Right kidney (tissue), 1 donor: ENCODE measurements at regions not wholly inside any gene's neighbourhood (a gene's known extent, or its start where the extent isn't known, plus 50 kb on each side); places are given as distances from the start of the nearest gene placed in this dataset.
"Not testable (repeated sequence)": the region's sequence is repeated elsewhere in the genome, so short reads cannot be mapped to it uniquely, and the experiment has no call there.

Experiments
- DNase-seq: peaks from one replicate; pipeline ENCODE4 v3.0.0-alpha.2; 2016

- no peak for DNase-seq
Measured at GRCh38 chr9:85147046-85147640, 477.6 kb downstream of the NTRK2 start.

- DNase-seq, result no peak
Measured at GRCh38 chr9:85142968-85143367, 473.4 kb downstream of the NTRK2 start.

- DNase-seq, result no peak
Measured at GRCh38 chr9:85142496-85142911, 473.0 kb downstream of the NTRK2 start.

GRCh38 chr9:85137696-85138095 lies 468.2 kb downstream of the NTRK2 start:
- DNase-seq, result no peak

GRCh38 chr9:85136987-85137386 lies 467.5 kb downstream of the NTRK2 start:
- DNase-seq, result no peak

- no peak for DNase-seq
Measured at GRCh38 chr9:85136507-85136906, 467.0 kb downstream of the NTRK2 start.

- no peak for DNase-seq
Measured at GRCh38 chr9:85130764-85131163, 461.2 kb downstream of the NTRK2 start.

GRCh38 chr9:85130260-85130659 lies 460.7 kb downstream of the NTRK2 start:
- no peak for DNase-seq

GRCh38 chr9:85129514-85129913 lies 460.0 kb downstream of the NTRK2 start:
- DNase-seq, result no peak

- DNase-seq, result no peak
Measured at GRCh38 chr9:85118990-85119755, 449.6 kb downstream of the NTRK2 start.

- no peak for DNase-seq
Measured at GRCh38 chr9:85117831-85118230, 448.3 kb downstream of the NTRK2 start.

GRCh38 chr9:85115473-85115872 lies 445.9 kb downstream of the NTRK2 start:
- no peak for DNase-seq

- no peak for DNase-seq
Measured at GRCh38 chr9:85114799-85115198, 445.3 kb downstream of the NTRK2 start.

- no peak for DNase-seq
Measured at GRCh38 chr9:85112933-85113418, 443.4 kb downstream of the NTRK2 start.

- no peak for DNase-seq
Measured at GRCh38 chr9:85112391-85112790, 442.9 kb downstream of the NTRK2 start.

GRCh38 chr9:85108746-85109145 lies 439.2 kb downstream of the NTRK2 start:
- no peak for DNase-seq

GRCh38 chr9:85108229-85108628 lies 438.7 kb downstream of the NTRK2 start:
- no peak for DNase-seq

- no peak for DNase-seq
Measured at GRCh38 chr9:85089188-85089969, 419.9 kb downstream of the NTRK2 start.

- DNase-seq, result no peak
Measured at GRCh38 chr9:85081963-85082362, 412.4 kb downstream of the NTRK2 start.

GRCh38 chr9:85079349-85079748 lies 409.8 kb downstream of the NTRK2 start:
- DNase-seq, result no peak

- DNase-seq, result no peak
Measured at GRCh38 chr9:85077944-85078343, 408.4 kb downstream of the NTRK2 start.

- DNase-seq, result not testable (repeated sequence)
Measured at GRCh38 chr9:85077146-85077545, 407.6 kb downstream of the NTRK2 start.
